Astrocyte (in vitro differentiated cells and primary cell): ENCODE measurements at regions not wholly inside any gene's neighbourhood (a gene's known extent, or its start where the extent isn't known, plus 50 kb on each side); places are given as distances from the start of the nearest gene placed in this dataset.

ENCODE experiments used
- CTCF ChIP-seq: IDR thresholded peaks from 2 replicates; pipeline ENCODE4 v1.5.1; 2011; ENCODE audit warnings: low read depth, mild to moderate bottlenecking, inconsistent platforms, low read length, moderate library complexity; ENCODE audit not compliant: insufficient read depth
- EZH2 ChIP-seq: IDR thresholded peaks from 2 replicates; pipeline ENCODE4 v1.6.1; 2012; ENCODE audit warnings: mild to moderate bottlenecking, low read length, inconsistent platforms; ENCODE audit not compliant: insufficient read depth

- no peak for TF ChIP-seq CTCF
- no peak for TF ChIP-seq EZH2
These were observed 118.5 kb upstream of the HSFY2 start for GRCh38 chrY:18891994-18892393.
